Fibroblast of lung (primary cell): ENCODE measurements at regions not wholly inside any gene's neighbourhood (a gene's known extent, or its start where the extent isn't known, plus 50 kb on each side); places are given as distances from the start of the nearest gene placed in this dataset.

ENCODE experiments used
- DNase-seq, 2 donors: peaks; one replicate each; pipeline versions ENCODE4 v3.0.0 to v3.0.0-alpha.2; 2010; ENCODE audit warnings: low read depth in 2 of 2
- H2AFZ ChIP-seq: 2 replicates; pipeline ENCODE4 v1.5.1; 2012; ENCODE audit warnings: low read length, control low read depth, inconsistent platforms
- H3K27ac ChIP-seq: 2 replicates; pipeline ENCODE4 v1.5.1; 2011; ENCODE audit warnings: low read length, control low read depth; ENCODE audit not compliant: insufficient read depth
- H3K27me3 ChIP-seq: 2 replicates; pipeline ENCODE4 v1.5.1; 2011; ENCODE audit warnings: mild to moderate bottlenecking, low read length; ENCODE audit not compliant: control insufficient read depth, insufficient read depth
- H3K36me3 ChIP-seq: 2 replicates; pipeline ENCODE4 v1.5.1; 2011; ENCODE audit warnings: low read length; ENCODE audit not compliant: control insufficient read depth, insufficient read depth
- H3K4me1 ChIP-seq: 2 replicates; pipeline ENCODE4 v1.5.1; 2011; ENCODE audit warnings: low read length; ENCODE audit not compliant: control insufficient read depth, insufficient read depth; ENCODE audit errors: extremely low read depth
- H3K4me2 ChIP-seq: 2 replicates; pipeline ENCODE4 v1.5.1; 2011; ENCODE audit warnings: low read length, control low read depth; ENCODE audit not compliant: insufficient read depth; ENCODE audit errors: extremely low read depth
- H3K4me3 ChIP-seq, 4 experiments: fragments of 200-600 bp in 1 of 4; sonication (generic) in 1 of 4; replicated peaks in 1 of 4; 2 replicates each; pipeline ENCODE4 v1.5.1; 2011 to 2016; ENCODE audit warnings: low read length in 4 of 4, low read depth in 3 of 4, mild to moderate bottlenecking in 3 of 4, control low read depth in 2 of 4, inconsistent platforms in 1 of 4, mixed read lengths in 1 of 4; ENCODE audit not compliant: insufficient read depth in 1 of 4; ENCODE audit errors: control extremely low read depth in 1 of 4
- H3K79me2 ChIP-seq: 2 replicates; pipeline ENCODE4 v1.5.1; 2012; ENCODE audit warnings: mild to moderate bottlenecking, low read length, inconsistent platforms; ENCODE audit not compliant: control insufficient read depth, insufficient read depth
- H3K9ac ChIP-seq: 2 replicates; pipeline ENCODE4 v1.5.1; 2011; ENCODE audit warnings: mild to moderate bottlenecking, low read length, control low read depth; ENCODE audit not compliant: insufficient read depth
- H3K9me3 ChIP-seq: 2 replicates; pipeline ENCODE4 v1.5.1; 2012; ENCODE audit warnings: low read depth, low read length; ENCODE audit not compliant: control insufficient read depth, insufficient read depth
- H4K20me1 ChIP-seq: 2 replicates; pipeline ENCODE4 v1.5.1; 2011; ENCODE audit warnings: low read length; ENCODE audit not compliant: control insufficient read depth, insufficient read depth; ENCODE audit errors: extremely low read depth
- EZH2 ChIP-seq: IDR thresholded peaks from 2 replicates; pipeline ENCODE4 v1.5.1; 2012; ENCODE audit warnings: low read length, control low read depth, mild to moderate bottlenecking; ENCODE audit errors: missing control alignments
- TF ChIP-seq, protein P1 (sequence below), 2 donors: IDR thresholded peaks in 1 of 2; conservative IDR thresholded peaks in 1 of 2; 1 replicate in 1 of 2; 2 replicates in 1 of 2; pipeline ENCODE4 v1.5.1; 2011 to 2012; ENCODE audit warnings: low read length in 2 of 2, control low read depth in 1 of 2, inconsistent platforms in 1 of 2, low read depth in 1 of 2, mild to moderate bottlenecking in 1 of 2

DNA sequence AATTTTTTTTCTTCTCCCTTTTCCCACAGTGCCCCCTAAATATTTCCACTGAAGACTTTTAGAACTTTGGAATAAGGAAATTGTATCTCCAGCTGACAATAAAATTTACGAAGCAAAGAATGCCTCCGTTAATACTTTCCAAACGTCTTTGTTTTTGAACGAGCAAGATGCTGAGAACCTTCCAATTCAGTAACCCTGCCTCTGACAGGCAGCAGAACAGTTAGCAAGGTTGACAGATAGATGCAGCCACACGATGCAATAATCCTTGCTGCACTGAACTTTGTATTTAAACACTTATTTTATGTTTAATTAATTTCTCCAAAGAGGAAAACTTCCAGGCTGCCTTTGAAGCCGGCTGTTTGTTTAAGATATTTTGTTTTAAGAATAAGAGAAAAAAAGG is 71.8 kb upstream of the TSHZ3 start:
- no peaks in the 10 kb centered on the region for H3K9me3 ChIP-seq
- DNase-seq, result no peak
- no peaks in the 10 kb centered on the region for H3K79me2 ChIP-seq
- H2AFZ ChIP-seq, result no peak overlapping the region
- H3K9ac ChIP-seq, result no peak overlapping the region
- TF ChIP-seq EZH2, result no peak
- TF ChIP-seq, protein P1, sequence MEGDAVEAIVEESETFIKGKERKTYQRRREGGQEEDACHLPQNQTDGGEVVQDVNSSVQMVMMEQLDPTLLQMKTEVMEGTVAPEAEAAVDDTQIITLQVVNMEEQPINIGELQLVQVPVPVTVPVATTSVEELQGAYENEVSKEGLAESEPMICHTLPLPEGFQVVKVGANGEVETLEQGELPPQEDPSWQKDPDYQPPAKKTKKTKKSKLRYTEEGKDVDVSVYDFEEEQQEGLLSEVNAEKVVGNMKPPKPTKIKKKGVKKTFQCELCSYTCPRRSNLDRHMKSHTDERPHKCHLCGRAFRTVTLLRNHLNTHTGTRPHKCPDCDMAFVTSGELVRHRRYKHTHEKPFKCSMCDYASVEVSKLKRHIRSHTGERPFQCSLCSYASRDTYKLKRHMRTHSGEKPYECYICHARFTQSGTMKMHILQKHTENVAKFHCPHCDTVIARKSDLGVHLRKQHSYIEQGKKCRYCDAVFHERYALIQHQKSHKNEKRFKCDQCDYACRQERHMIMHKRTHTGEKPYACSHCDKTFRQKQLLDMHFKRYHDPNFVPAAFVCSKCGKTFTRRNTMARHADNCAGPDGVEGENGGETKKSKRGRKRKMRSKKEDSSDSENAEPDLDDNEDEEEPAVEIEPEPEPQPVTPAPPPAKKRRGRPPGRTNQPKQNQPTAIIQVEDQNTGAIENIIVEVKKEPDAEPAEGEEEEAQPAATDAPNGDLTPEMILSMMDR (conservative IDR thresholded peaks at IDR 0.05 in 1 of 2, IDR thresholded peaks at IDR 0.05 in 1 of 2; ENCODE audit: low read depth in 1 of 2, low read length in 2 of 2), result no peak
- H3K36me3 ChIP-seq, result no peaks in the 10 kb centered on the region
- no peaks in the 10 kb centered on the region for H3K4me1 ChIP-seq
- no peak overlapping the region for H3K4me3 ChIP-seq
- no peak overlapping the region for H3K4me2 ChIP-seq
- H3K27me3 ChIP-seq, result peaks cover 4% of the 10 kb centered on the region
- H3K27ac ChIP-seq, result no peak overlapping the region
- H4K20me1 ChIP-seq, result no peaks in the 10 kb centered on the region

DNA sequence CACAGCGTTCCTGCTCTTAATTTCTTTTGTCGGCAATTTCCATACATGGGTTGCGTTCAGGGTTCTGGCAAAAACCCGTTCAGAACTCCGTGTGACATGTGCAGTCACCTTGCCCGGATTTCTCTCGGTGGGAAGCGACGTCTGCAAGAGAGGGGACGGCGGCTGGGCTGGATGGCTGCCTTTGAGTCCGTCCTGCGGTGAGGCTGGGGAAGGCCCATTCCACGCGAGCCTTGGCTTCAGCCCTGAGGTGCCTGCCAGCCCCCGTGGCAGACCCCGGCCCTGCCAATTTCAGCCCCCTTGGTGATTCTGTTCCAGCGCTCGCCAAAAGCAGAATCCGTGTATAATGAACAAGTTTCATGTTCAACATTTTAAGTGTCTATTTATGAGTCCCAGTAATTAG is 72.6 kb upstream of the TSHZ3 start:
- no peaks in the 10 kb centered on the region for H3K27me3 ChIP-seq
- H3K4me3 ChIP-seq, result no peak overlapping the region
- H4K20me1 ChIP-seq, result no peaks in the 10 kb centered on the region
- no peaks in the 10 kb centered on the region for H3K79me2 ChIP-seq
- H3K4me2 ChIP-seq, result no peak overlapping the region
- no peaks in the 10 kb centered on the region for H3K36me3 ChIP-seq
- DNase-seq, result no peak
- H2AFZ ChIP-seq, result no peak overlapping the region
- H3K9me3 ChIP-seq, result no peaks in the 10 kb centered on the region
- no peak for TF ChIP-seq EZH2
- TF ChIP-seq, protein P1 (conservative IDR thresholded peaks at IDR 0.05 in 1 of 2, IDR thresholded peaks at IDR 0.05 in 1 of 2; ENCODE audit: low read depth in 1 of 2, low read length in 2 of 2), result no peak
- H3K4me1 ChIP-seq, result no peaks in the 10 kb centered on the region
- no peak overlapping the region for H3K9ac ChIP-seq
- no peak overlapping the region for H3K27ac ChIP-seq

DNA sequence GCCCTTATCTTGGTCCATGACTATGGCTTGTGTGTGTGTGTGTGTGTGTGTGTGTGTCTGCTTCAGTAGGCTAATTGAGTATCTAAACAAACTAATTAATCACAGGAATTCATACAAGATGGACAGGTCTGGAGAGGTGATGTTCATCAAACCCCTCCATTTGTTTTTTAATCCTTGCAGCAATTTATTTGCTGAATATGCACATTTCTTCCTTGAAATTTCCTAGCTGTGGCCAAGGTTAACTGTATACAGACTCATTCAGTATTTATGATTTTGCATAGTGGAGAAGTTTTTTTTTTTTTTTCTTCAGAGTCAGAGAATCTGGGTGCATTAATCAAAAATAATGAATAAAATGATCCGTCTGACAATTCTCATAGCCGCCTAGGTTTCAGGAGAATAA is 74.7 kb upstream of the TSHZ3 start:
- Histone ChIP-seq H3K4me2 (no peak overlapping the region), H3K27ac (no peak overlapping the region)
- TF ChIP-seq EZH2, result no peak
- TF ChIP-seq, protein P1 (conservative IDR thresholded peaks at IDR 0.05 in 1 of 2, IDR thresholded peaks at IDR 0.05 in 1 of 2; ENCODE audit: low read depth in 1 of 2, low read length in 2 of 2), result no peak

More for the DNA sequence above, 74.7 kb upstream of the TSHZ3 start:
- H2AFZ ChIP-seq, result no peak overlapping the region
- no peaks in the 10 kb centered on the region for H3K27me3 ChIP-seq
- H3K36me3 ChIP-seq, result no peaks in the 10 kb centered on the region
- H3K4me1 ChIP-seq, result no peaks in the 10 kb centered on the region
- H3K79me2 ChIP-seq, result no peaks in the 10 kb centered on the region
- no peaks in the 10 kb centered on the region for H3K9me3 ChIP-seq
- DNase-seq, result no peak
- H4K20me1 ChIP-seq, result no peaks in the 10 kb centered on the region
- no peak overlapping the region for H3K9ac ChIP-seq
- no peak overlapping the region for H3K4me3 ChIP-seq
